Lower leg skin (tissue), 4 donors: ENCODE measurements at regions not wholly inside any gene's neighbourhood (a gene's known extent, or its start where the extent isn't known, plus 50 kb on each side); places are given as distances from the start of the nearest gene placed in this dataset.

Experiments used
- DNase-seq, 2 donors: peaks; one replicate each; pipeline ENCODE4 v3.0.0-alpha.2; 2019; ENCODE audit warnings: low spot score in 2 of 2
- H3K4me3 ChIP-seq: fragments of 200-600 bp; sonication (generic); 2 replicates; pipeline ENCODE4 v1.5.1; 2017; ENCODE audit warnings: mild to moderate bottlenecking, low read depth; ENCODE audit not compliant: poor library complexity, severe bottlenecking
- POLR2A ChIP-seq, 2 donors: fragments of 450-650 bp; IDR thresholded peaks; one replicate each; pipeline ENCODE4 v1.6.1; 2016 to 2017; ENCODE audit warnings: antibody characterized with exemption in 2 of 2, mild to moderate bottlenecking in 1 of 2, moderate library complexity in 1 of 2
- WGBS, 2 donors: methylation state at CpG; one replicate each; pipeline ENCODE4 v1.1.5; 2018; 5-methylcytosine and 5-hydroxymethylcytosine counted together
- intact Hi-C: fragments of 100-400 bp; cut with DNase I; formaldehyde crosslinking; loops from one replicate; pipeline ENCODE4 v1.15.0; 2023; ENCODE audit warnings: low total_unique reads
- TF ChIP-seq, protein P1 (sequence below), 3 donors: fragments of 450-650 bp; IDR thresholded peaks; one replicate each; pipeline ENCODE4 v1.5.1; 2016; ENCODE audit warnings: antibody characterized with exemption in 3 of 3, mild to moderate bottlenecking in 3 of 3, moderate library complexity in 2 of 3

- no peak for DNase-seq
- WGBS, 2 donors: 65 to 68% methylated on average over 1 of the region's 1 CpG
- no peak overlapping the region for H3K4me3 ChIP-seq
- TF ChIP-seq POLR2A (IDR thresholded peaks at IDR 0.05): no peak
- TF ChIP-seq, protein P1, sequence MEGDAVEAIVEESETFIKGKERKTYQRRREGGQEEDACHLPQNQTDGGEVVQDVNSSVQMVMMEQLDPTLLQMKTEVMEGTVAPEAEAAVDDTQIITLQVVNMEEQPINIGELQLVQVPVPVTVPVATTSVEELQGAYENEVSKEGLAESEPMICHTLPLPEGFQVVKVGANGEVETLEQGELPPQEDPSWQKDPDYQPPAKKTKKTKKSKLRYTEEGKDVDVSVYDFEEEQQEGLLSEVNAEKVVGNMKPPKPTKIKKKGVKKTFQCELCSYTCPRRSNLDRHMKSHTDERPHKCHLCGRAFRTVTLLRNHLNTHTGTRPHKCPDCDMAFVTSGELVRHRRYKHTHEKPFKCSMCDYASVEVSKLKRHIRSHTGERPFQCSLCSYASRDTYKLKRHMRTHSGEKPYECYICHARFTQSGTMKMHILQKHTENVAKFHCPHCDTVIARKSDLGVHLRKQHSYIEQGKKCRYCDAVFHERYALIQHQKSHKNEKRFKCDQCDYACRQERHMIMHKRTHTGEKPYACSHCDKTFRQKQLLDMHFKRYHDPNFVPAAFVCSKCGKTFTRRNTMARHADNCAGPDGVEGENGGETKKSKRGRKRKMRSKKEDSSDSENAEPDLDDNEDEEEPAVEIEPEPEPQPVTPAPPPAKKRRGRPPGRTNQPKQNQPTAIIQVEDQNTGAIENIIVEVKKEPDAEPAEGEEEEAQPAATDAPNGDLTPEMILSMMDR (IDR thresholded peaks at IDR 0.05): no peak
- intact Hi-C loops: no loop called here
Measured at GRCh38 chr3:72434296-72434695, 413.9 kb downstream of the SHQ1 start.

DNA sequence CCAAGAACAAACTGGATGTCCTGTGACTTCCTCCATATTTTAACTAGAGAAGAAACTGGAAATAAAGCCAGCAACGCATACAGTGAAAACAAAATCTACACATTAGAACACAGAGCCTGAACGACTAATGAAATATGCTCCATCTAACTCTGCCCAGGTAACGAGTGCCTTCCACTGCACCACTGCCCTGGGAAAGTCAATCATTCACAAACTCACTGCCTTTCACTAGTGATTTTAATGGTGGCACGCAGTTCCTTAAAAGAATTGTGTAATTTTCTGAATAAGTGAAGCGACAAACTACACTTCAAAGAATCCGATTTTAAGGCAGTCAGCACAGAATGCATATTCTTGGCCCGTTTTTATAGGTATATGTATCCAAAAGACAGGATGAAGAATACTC is 416.0 kb downstream of the SHQ1 start:
- TF ChIP-seq POLR2A (IDR thresholded peaks at IDR 0.05): no peak
- 93% methylated on average over 7 of the region's 7 CpGs for WGBS, 2 donors
- DNase-seq: no peak
- H3K4me3 ChIP-seq: no peak overlapping the region
- intact Hi-C loops: no loop called here

DNA sequence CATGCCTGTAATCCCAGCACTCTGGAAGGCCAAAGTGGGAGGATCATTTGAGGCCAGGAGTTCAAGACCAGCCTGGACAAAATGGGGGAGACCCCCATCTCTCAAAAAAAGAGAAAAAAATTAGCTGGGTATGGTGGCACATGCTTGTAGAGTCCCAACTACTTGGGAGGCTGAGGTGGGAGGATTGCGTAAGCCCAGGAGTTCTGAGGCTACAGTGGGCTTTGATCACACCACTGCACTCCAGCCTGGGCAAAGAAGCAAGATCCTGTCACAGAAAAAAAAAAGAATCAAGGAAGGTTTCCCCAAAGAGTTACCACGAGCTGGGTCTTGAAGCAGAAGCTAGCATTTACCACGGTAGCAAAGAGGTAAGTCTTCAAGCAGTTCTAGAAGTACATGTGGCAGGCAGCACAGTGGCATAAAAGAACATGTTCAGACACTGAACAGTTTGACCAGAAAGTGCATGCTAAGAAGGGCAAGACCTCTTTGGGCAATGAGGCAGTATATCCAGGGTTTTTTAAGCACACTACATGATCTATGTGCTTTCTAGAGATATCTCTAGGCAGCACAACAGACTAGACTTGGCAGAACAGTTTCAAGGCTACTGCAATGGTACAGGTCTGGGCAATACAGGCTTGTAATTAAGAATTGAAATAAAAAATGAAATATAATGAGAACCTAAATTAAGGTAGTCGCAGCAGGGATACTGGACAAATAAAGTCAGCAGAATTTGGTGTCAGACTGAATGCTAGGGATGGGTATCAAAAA is 418.5 kb downstream of the SHQ1 start:
- TF ChIP-seq, protein P1 (IDR thresholded peaks at IDR 0.05): no peak
- no peak for TF ChIP-seq POLR2A (IDR thresholded peaks at IDR 0.05)
- DNase-seq: no peak
- H3K4me3 ChIP-seq: no peak overlapping the region
- whole genome bisulfite sequencing, 2 donors: 59 to 67% methylated on average over 4 of the region's 4 CpGs
- intact Hi-C loops: no loop called here

- no peak overlapping the region for H3K4me3 ChIP-seq
- intact Hi-C loops: no loop called here
- 70 to 72% methylated on average over 4 of the region's 4 CpGs for WGBS, 2 donors
- no peak for DNase-seq
- TF ChIP-seq, protein P1 (IDR thresholded peaks at IDR 0.05): no peak
- TF ChIP-seq POLR2A (IDR thresholded peaks at IDR 0.05): no peak
Measured at GRCh38 chr3:72428803-72429202, 419.4 kb downstream of the SHQ1 start.

- 86 to 88% methylated on average over 6 of the region's 6 CpGs for WGBS, 2 donors
- no peak for DNase-seq
- H3K4me3 ChIP-seq: no peak overlapping the region
- TF ChIP-seq, protein P1 (IDR thresholded peaks at IDR 0.05): no peak
- intact Hi-C loops: no loop called here
Measured at GRCh38 chr3:72427624-72428023, 420.6 kb downstream of the SHQ1 start.

DNA sequence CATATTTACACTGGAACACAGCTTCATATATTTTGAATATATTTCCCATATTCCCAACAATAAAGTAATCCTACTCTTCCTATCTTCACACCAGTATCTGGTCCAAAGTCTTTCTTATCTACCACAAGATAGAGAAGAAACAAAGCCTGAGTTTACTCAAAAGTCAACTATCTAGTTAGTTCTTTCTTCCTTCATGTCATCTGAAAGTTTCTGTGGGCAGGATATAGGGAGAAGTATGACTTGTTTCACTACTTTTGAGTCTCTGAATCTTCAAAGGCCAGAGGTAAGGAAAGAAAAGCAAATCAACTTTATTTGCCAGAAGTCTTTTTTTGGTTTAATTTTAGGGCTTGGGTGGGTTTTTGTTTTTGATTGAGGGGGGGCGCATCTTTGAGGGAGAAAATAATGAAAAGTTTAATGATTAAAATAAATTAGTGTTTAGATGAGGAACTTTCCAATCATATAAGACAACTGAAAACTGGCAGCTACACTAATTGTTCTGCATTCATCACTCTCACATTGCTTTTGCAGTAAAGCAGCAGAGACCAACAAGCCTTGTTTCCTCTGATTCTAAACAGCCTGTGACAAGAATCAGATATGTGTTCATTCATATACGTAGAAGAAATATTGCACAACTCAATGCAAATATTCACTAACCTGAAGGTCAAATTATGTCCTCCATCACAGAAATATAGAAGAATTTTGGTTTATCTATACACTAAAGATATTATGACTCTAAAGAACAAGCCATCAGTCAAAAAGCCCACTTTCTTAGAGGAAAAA is 421.4 kb downstream of the SHQ1 start:
- H3K4me3 ChIP-seq: no peak overlapping the region
- no peak for DNase-seq
- WGBS, 2 donors: 77 to 84% methylated on average over 2 of the region's 2 CpGs
- TF ChIP-seq, protein P1 (IDR thresholded peaks at IDR 0.05): no peak
- TF ChIP-seq POLR2A (IDR thresholded peaks at IDR 0.05): no peak
- intact Hi-C loops: no loop called here
